ENCODE measurements at regions not wholly inside any gene's neighbourhood (a gene's known extent, or its start where the extent isn't known, plus 50 kb on each side); places are given as distances from the start of the nearest gene placed in this dataset.

GRCh38 chr13:59112221-59112718 lies 1051.5 kb downstream of the DIAPH3 start:
- peak; percentile 52 for DNase-seq (ENCODE audit: low spot score)

DNA sequence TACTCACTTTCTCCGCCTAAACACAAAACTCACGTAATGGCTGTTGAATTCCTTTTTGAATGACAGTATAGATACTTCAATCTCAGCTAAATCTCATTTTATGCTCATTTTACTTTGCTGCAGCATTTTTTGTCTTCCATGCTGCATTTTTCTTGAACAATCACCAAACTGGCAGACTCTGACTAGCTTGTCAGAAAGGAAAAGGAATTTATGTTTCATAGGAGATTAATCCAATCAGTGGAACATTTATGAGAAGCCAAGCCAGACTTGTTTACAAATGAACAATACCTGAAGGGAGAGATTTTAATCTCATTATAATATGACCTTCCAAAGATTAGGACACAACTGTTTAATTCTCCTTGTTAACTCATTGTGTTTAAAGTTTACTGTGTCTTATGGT lies 1044.3 kb downstream of the DIAPH3 start:
- DNase-seq (ENCODE audit: low spot score) = no peak

- no peak for DNase-seq (ENCODE audit: low spot score)
Observed at GRCh38 chr13:59120297-59120843, 1043.4 kb downstream of the DIAPH3 start.

DNA sequence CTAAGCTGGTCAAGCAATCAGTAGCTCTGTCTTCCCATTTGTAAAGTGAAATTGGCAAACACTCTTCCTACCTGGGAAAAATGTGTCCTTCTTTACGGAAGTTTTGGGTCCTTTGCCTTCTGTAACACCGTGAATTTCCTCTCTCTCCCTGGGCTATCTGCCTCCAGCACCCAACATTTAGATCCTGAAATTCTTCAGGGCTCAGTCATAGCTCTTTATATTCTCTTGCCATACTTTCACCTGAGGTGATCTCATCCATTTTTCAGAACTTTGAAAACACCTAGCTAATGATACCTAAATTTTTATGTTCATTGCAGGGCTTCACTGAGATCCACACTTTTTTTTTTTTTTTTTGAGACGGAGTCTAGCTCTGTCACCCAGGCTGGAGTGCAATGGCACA lies 1042.2 kb downstream of the DIAPH3 start:
- no peak for DNase-seq (ENCODE audit: low spot score)

DNA sequence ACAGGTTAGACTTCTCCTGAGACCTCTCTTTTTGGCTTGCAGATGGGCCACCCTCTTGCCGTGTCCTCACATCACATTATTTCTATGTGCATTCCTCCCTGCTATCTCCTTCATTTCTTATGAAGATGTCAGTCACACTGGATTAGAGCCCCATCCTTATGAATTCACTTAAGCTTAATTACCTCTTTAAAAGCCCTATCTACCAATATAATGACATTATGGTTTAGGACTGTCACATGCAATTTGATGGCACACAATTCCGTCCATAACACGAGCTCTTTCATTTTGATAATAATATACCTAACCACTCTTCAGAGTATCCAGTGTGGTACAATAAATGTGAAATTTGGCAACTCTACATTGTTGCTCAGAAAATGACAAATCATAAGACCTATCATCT lies 1037.3 kb downstream of the DIAPH3 start:
- DNase-seq (ENCODE audit: low spot score) = no peak

- no peak for DNase-seq (ENCODE audit: low spot score)
Observed at GRCh38 chr13:59133903-59134302, 1029.8 kb downstream of the DIAPH3 start.

GRCh38 chr13:59144700-59145099 lies 1019.0 kb downstream of the DIAPH3 start:
- no peak for DNase-seq (ENCODE audit: low spot score)

- no peak for DNase-seq (ENCODE audit: low spot score)
Observed at GRCh38 chr13:59145381-59145780, 1018.3 kb downstream of the DIAPH3 start.

GRCh38 chr13:59157181-59157580 lies 1006.5 kb downstream of the DIAPH3 start:
- no peak for DNase-seq (ENCODE audit: low spot score)

DNA sequence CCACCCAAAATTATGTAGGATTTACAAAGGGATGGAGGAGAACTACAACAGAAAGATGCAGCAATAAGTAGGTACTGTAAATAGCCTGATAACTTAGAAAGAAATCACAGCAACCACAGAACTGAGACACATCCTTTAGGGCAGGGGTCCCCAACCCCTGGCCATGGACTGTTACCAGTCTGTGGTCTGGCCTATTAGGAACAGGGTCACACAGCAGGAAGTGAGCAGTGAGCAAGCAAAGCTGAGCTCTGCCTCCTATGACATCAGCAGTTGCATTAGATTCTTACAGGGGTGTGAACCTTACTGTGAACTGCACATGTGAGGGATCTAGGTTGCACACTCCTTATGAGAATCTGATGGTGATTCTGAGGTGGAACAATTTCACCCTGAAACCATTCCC lies 997.6 kb downstream of the DIAPH3 start:
- no peak for DNase-seq (ENCODE audit: low spot score)

- no peak for DNase-seq (ENCODE audit: low spot score)
Observed at GRCh38 chr13:59172076-59172475, 991.7 kb downstream of the DIAPH3 start.

GRCh38 chr13:59176775-59177174 lies 987.0 kb downstream of the DIAPH3 start:
- DNase-seq (ENCODE audit: low spot score) = peak; percentile 30

DNA sequence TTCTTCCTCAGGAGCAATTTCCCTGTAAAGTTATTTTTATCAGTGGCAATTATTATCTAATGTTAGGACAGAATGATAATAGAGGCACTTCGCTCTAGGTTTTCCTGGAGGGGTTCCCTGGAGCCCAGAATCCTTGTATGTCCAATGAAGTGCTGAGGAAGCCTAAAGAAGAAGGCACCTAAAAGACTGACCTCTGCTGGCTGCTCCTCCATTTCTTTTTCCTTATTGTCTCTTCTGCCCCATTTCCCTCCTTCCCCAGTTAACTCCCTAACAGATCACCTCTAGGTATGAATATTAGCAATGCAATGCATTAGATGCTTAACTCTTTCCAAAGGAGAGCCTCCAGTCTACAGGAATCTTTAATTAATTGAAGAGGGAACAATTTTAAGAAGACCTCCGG lies 985.4 kb downstream of the DIAPH3 start:
- no peak for DNase-seq (ENCODE audit: low spot score)

- DNase-seq (ENCODE audit: low spot score) = no peak
Observed at GRCh38 chr13:59182241-59182640, 981.5 kb downstream of the DIAPH3 start.

DNA sequence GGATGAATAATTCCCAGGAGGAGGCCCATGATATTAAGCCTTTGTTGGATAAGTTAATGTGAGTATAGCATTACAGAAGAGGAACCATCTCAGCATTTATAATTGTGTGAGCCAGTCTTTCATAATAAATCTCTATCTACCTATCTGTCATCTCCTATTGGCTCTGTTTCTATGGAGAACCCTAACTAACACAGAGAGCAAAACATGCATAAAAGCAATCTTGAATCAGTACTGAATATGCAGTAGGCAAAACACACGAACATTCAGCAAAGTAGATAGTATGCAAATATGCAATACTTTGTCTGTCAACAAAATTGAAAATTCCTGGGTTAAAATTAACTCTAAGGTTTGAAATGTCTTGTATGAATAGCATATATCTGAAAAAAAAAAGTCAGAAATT lies 966.3 kb downstream of the DIAPH3 start:
- DNase-seq (ENCODE audit: low spot score) = no peak

GRCh38 chr13:59201841-59202240 lies 961.9 kb downstream of the DIAPH3 start:
- DNase-seq (ENCODE audit: low spot score) = no peak

GRCh38 chr13:59203855-59204254 lies 959.9 kb downstream of the DIAPH3 start:
- DNase-seq (ENCODE audit: low spot score) = no peak

DNA sequence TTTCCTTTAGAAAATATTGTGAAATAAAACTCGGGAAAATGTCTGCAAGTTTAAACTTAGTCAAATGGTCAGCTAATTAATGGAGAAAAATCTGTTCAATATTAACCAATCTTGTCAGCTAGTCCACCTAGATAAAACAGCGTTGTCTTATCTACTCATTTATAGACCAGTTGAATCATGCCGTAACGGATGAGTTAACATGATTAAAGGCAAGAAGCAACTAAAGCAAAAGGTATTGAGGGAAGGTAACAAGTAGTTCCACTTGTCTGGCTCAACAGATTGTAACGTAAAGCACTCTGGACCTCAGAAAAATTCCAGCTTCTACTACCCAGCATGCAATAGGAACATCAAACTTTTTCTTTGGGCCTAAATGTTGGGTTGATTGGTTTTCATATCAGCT lies 958.2 kb downstream of the DIAPH3 start:
- DNase-seq (ENCODE audit: low spot score) = no peak

DNA sequence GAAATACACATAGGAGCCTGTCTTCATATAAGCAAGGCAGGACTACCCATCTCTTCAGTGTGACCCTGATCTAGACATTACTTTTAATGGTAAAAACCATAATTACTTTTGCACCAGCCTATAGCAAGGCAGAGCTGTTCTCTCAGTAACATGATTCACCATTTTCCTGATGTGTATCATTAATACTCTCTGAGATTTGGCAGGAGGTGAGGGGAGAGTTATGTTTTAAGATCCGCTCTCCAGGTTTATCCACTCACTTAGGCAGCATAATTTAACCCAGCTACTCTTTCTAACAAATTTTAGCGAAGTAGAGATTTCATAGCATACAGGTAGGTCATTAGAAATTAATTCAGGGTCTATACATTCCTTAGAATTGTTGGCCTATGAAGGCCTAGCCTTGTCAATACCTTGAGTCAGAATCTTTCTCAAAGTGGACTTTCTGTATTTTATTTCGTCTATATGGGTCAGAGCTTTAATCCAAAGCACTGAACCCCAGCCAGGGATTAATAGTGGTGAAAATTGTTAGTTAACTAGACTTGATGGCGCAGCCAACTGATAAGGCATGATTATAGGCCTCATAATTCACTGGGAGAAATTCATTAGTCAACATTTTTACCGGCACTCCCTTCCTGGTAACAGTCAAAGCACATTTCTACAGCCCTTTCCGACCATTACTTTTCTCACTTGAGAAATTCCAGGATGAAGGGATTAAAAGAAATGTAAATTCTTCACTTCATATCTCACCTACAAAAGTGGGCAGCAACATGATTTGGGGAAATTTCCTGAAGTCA lies 955.1 kb downstream of the DIAPH3 start:
- DNase-seq (ENCODE audit: low spot score) = no peak

DNA sequence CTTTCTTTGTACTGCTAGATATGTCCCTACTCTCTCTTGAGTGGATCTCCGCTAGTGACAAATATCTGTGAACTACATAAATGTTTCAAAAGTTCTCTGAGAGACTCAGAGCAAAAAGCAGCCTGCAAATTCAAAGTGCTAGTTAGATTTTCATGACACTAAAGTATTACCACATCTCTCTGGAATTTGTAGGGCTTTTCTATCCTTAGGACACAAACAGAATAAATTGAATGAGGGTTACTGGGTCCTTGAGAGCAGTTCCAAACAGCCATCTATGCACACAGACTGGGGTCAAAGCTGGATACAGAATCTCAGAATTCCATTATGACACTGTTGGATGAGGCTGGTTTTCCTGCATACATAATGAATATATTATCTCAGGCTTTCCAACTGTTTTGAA lies 953.2 kb downstream of the DIAPH3 start:
- no peak for DNase-seq (ENCODE audit: low spot score)

DNA sequence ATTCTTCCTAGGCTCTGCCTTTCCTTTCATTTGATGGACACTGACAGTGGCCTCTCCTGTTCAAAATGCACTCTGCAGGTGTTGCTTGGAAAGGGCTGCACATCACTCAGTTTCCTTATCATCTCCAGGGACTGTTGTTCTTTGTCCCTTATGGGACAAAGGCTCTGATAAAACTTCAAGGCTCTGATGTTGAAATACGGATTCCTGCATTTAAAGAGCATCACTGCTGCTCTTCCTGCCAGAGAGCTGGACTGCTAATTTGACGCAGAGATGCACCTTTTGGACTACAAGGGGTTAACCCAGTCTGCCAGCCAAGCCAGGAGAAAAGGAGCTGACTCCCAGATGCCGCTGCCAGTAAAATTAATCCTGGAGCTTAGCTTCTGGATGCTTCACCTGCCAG lies 952.1 kb downstream of the DIAPH3 start:
- no peak for DNase-seq (ENCODE audit: low spot score)

DNA sequence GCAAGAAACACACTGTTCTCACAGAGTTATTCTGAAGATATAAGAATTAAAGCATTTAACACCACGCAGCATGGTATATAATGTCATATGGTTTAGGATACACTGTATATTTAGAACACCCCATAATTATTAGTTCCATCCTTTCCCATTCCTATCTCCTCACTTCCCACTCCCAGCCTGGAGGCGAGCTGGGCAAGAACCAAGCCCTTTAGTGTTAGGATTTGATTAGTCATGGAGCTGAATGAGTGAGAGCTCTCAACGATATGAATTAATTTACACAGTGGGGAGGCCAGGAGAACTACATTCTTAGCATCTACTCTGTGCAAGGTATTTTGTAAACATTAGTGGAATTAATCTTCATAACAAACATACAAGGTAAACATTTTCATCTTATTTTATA lies 934.3 kb downstream of the DIAPH3 start:
- no peak for DNase-seq (ENCODE audit: low spot score)

GRCh38 chr13:59229861-59230260 lies 933.9 kb downstream of the DIAPH3 start:
- DNase-seq (ENCODE audit: low spot score) = no peak

Data from D341Med (cell line).